Hepatocyte (in vitro differentiated cells): ENCODE measurements at regions not wholly inside any gene's neighbourhood (a gene's known extent, or its start where the extent isn't known, plus 50 kb on each side); places are given as distances from the start of the nearest gene placed in this dataset.

Experiments
- DNase-seq: peaks from one replicate; pipeline ENCODE4 v3.0.0-alpha.2; 2016; ENCODE audit warnings: low spot score
- H2AFZ ChIP-seq: fragments of 200-600 bp; sonication (generic); 2 replicates; pipeline ENCODE4 v1.6.0; 2016; ENCODE audit warnings: antibody characterized with exemption, mild to moderate bottlenecking
- H3K27ac ChIP-seq: fragments of 200-600 bp; sonication (generic); 2 replicates; pipeline ENCODE4 v1.5.1; 2016; ENCODE audit warnings: mild to moderate bottlenecking
- H3K27me3 ChIP-seq: fragments of 200-600 bp; sonication (generic); 2 replicates; pipeline ENCODE4 v1.6.1; 2016
- H3K36me3 ChIP-seq: fragments of 200-600 bp; sonication (generic); replicated peaks from 2 replicates; pipeline ENCODE4 v1.5.1; 2016; ENCODE audit warnings: low read depth; ENCODE audit not compliant: insufficient read depth
- H3K4me1 ChIP-seq: fragments of 200-600 bp; sonication (generic); 2 replicates; pipeline ENCODE4 v1.5.1; 2016; ENCODE audit warnings: mild to moderate bottlenecking, moderate library complexity; ENCODE audit not compliant: insufficient read depth
- H3K4me2 ChIP-seq: fragments of 200-600 bp; sonication (generic); 2 replicates; pipeline ENCODE4 v1.6.0; 2016
- H3K4me3 ChIP-seq: fragments of 200-600 bp; sonication (generic); 2 replicates; pipeline ENCODE4 v1.5.1; 2016; ENCODE audit warnings: mild to moderate bottlenecking
- H3K79me2 ChIP-seq: fragments of 200-600 bp; sonication (generic); 2 replicates; pipeline ENCODE4 v1.6.0; 2017; ENCODE audit warnings: mild to moderate bottlenecking
- H3K9me2 ChIP-seq: fragments of 200-600 bp; sonication (generic); replicated peaks from 2 replicates; pipeline ENCODE4 v1.6.0; 2017; ENCODE audit warnings: mild to moderate bottlenecking; ENCODE audit not compliant: insufficient read depth
- H3K9me3 ChIP-seq: fragments of 200-600 bp; sonication (generic); 2 replicates; pipeline ENCODE4 v1.5.1; 2016; ENCODE audit warnings: low read depth, mild to moderate bottlenecking
- H4K20me1 ChIP-seq: fragments of 200-600 bp; sonication (generic); 2 replicates; pipeline ENCODE4 v1.6.0; 2016; ENCODE audit warnings: mild to moderate bottlenecking; ENCODE audit not compliant: insufficient read depth, poor library complexity, severe bottlenecking
- CTCF ChIP-seq: fragments of 200-600 bp; sonication (generic); IDR thresholded peaks from 2 replicates; pipeline ENCODE4 v1.5.1; 2016; ENCODE audit warnings: antibody characterized with exemption, mild to moderate bottlenecking; ENCODE audit not compliant: poor library complexity
- EZH2 ChIP-seq: fragments of 200-600 bp; sonication (generic); IDR thresholded peaks from 2 replicates; pipeline ENCODE4 v1.6.1; 2016; ENCODE audit warnings: antibody characterized with exemption, mild to moderate bottlenecking, borderline replicate concordance
- EZH2phosphoT487 ChIP-seq: fragments of 200-600 bp; sonication (generic); IDR thresholded peaks from one replicate; pipeline ENCODE4 v1.6.1; 2018; ENCODE audit warnings: antibody characterized with exemption, mild to moderate bottlenecking, low read depth, moderate library complexity; ENCODE audit not compliant: unreplicated experiment, severe bottlenecking
- WGBS: methylation state at CpG from one replicate; pipeline ENCODE4 v1.1.6; 2016; ENCODE audit warnings: low lambda C conversion rate; ENCODE audit errors: missing lambda C conversion rate; 5-methylcytosine and 5-hydroxymethylcytosine counted together

- H3K27ac ChIP-seq: no peak overlapping the region
- no peak for TF ChIP-seq EZH2phosphoT487
- TF ChIP-seq CTCF: no peak
- TF ChIP-seq EZH2: no peak
- WGBS: 88% methylated on average over 7 of the region's 7 CpGs
- no peaks in the 10 kb centered on the region for H3K27me3 ChIP-seq
- no peaks in the 10 kb centered on the region for H4K20me1 ChIP-seq
- no peaks in the 10 kb centered on the region for H3K36me3 ChIP-seq
- no peak for DNase-seq
- H2AFZ ChIP-seq: no peak overlapping the region
- H3K4me3 ChIP-seq: no peak overlapping the region
- H3K9me2 ChIP-seq: no peaks in the 10 kb centered on the region
- no peaks in the 10 kb centered on the region for H3K4me1 ChIP-seq
- H3K9me3 ChIP-seq: no peaks in the 10 kb centered on the region
- H3K4me2 ChIP-seq: no peak overlapping the region
- no peaks in the 10 kb centered on the region for H3K79me2 ChIP-seq
Measured at GRCh38 chr1:95852483-95853070, 618.6 kb downstream of the RWDD3 start.

- H3K27ac ChIP-seq: no peak overlapping the region
- no peaks in the 10 kb centered on the region for H3K27me3 ChIP-seq
- no peak overlapping the region for H3K4me3 ChIP-seq
- TF ChIP-seq EZH2 (no peak), CTCF (no peak), EZH2phosphoT487 (no peak)
- H3K9me2 ChIP-seq: no peaks in the 10 kb centered on the region
- H4K20me1 ChIP-seq: no peaks in the 10 kb centered on the region
- H3K4me1 ChIP-seq: no peaks in the 10 kb centered on the region
- H3K36me3 ChIP-seq: no peaks in the 10 kb centered on the region
- 66% methylated on average over 4 of the region's 4 CpGs for WGBS
- no peaks in the 10 kb centered on the region for H3K79me2 ChIP-seq
- no peak overlapping the region for H2AFZ ChIP-seq
- no peak for DNase-seq
- H3K9me3 ChIP-seq: no peaks in the 10 kb centered on the region
- H3K4me2 ChIP-seq: no peak overlapping the region
Measured at GRCh38 chr1:95854457-95854856, 620.4 kb downstream of the RWDD3 start.

- Histone ChIP-seq H3K9me3 (no peaks in the 10 kb centered on the region), H3K4me3 (no peak overlapping the region), H3K27me3 (no peaks in the 10 kb centered on the region), H3K9me2 (no peaks in the 10 kb centered on the region), H3K27ac (no peak overlapping the region), H3K4me1 (no peaks in the 10 kb centered on the region), H3K79me2 (no peaks in the 10 kb centered on the region), H3K4me2 (no peak overlapping the region), H3K36me3 (no peaks in the 10 kb centered on the region), H4K20me1 (no peaks in the 10 kb centered on the region), H2AFZ (no peak overlapping the region)
- 91% methylated on average over 2 of the region's 2 CpGs for WGBS
- TF ChIP-seq EZH2 (no peak), EZH2phosphoT487 (no peak), CTCF (no peak)
- DNase-seq: no peak
Measured at GRCh38 chr1:95863086-95863485, 629.1 kb downstream of the RWDD3 start.

GRCh38 chr1:95865769-95866168 lies 631.8 kb downstream of the RWDD3 start:
- Histone ChIP-seq H2AFZ (no peak overlapping the region), H3K4me1 (no peaks in the 10 kb centered on the region), H3K27ac (no peak overlapping the region), H3K27me3 (no peaks in the 10 kb centered on the region), H3K79me2 (no peaks in the 10 kb centered on the region), H3K4me3 (no peak overlapping the region), H3K4me2 (no peak overlapping the region), H3K36me3 (no peaks in the 10 kb centered on the region), H4K20me1 (no peaks in the 10 kb centered on the region), H3K9me2 (no peaks in the 10 kb centered on the region), H3K9me3 (no peaks in the 10 kb centered on the region)
- DNase-seq: no peak
- no peak for TF ChIP-seq EZH2
- TF ChIP-seq CTCF: no peak
- no peak for TF ChIP-seq EZH2phosphoT487
